ENCODE measurements at regions not wholly inside any gene's neighbourhood (a gene's known extent, or its start where the extent isn't known, plus 50 kb on each side); places are given as distances from the start of the nearest gene placed in this dataset.

GRCh38 chr2:210956101-210956500 lies 399.7 kb downstream of the CPS1 start:
- TF ChIP-seq CTCF (conservative IDR thresholded peaks at IDR 0.05) (no peak), ZFX (IDR thresholded peaks at IDR 0.05) (no peak)
